Progenitor cell of endocrine pancreas (in vitro differentiated cells): ENCODE measurements at regions not wholly inside any gene's neighbourhood (a gene's known extent, or its start where the extent isn't known, plus 50 kb on each side); places are given as distances from the start of the nearest gene placed in this dataset.

Source experiments
- DNase-seq: peaks from one replicate; pipeline ENCODE4 v3.0.0; 2021; ENCODE audit warnings: low spot score; ENCODE audit not compliant: unreplicated experiment
- H3K27ac Mint-ChIP-seq: 2 replicates; pipeline ENCODE4 v1.8.0; 2021; ENCODE audit warnings: mild to moderate bottlenecking, moderate library complexity, mixed read lengths
- H3K27me3 Mint-ChIP-seq: 2 replicates; pipeline ENCODE4 v1.8.0; 2021; ENCODE audit warnings: mixed read lengths
- H3K36me3 Mint-ChIP-seq: 2 replicates; pipeline ENCODE4 v1.8.0; 2022; ENCODE audit warnings: mixed read lengths; ENCODE audit not compliant: insufficient read depth
- H3K4me1 Mint-ChIP-seq: 2 replicates; pipeline ENCODE4 v1.8.0; 2021; ENCODE audit warnings: low read depth, mixed read lengths
- H3K4me3 Mint-ChIP-seq: 2 replicates; pipeline ENCODE4 v1.8.0; 2021; ENCODE audit warnings: low read depth, mild to moderate bottlenecking, moderate library complexity, mixed read lengths
- H3K9me3 Mint-ChIP-seq: 2 replicates; pipeline ENCODE4 v1.8.0; 2021; ENCODE audit warnings: low read depth, mixed read lengths
- TF ChIP-seq, protein P1 (sequence below): fragments of 200-600 bp; sonication (generic); IDR thresholded peaks from one replicate; pipeline ENCODE4 v1.5.0; 2021; ENCODE audit warnings: antibody characterized with exemption, mild to moderate bottlenecking; ENCODE audit not compliant: unreplicated experiment

DNA sequence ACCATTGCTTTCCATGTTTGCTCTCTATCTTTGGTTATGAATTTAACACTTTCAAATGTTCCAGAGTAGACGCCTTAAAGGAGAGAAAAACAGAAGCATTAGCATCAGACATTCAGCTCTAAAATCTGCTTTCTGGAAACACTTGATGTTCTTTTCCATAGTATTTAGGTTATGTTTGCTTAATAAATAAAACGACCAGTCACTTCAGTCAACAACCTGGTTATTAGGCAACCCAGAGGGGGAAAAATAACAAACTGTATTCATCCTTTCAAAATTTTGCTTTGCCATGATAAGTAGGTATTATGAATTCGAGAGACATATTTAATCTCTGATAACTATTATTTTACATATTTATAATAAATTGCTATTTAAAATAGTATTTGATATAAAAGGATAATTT, 1044.7 kb downstream of the CDH9 start:
- no peak overlapping the region for H3K4me3 Mint-ChIP-seq
- H3K9me3 Mint-ChIP-seq = no peaks in the 10 kb centered on the region
- TF ChIP-seq, protein P1, sequence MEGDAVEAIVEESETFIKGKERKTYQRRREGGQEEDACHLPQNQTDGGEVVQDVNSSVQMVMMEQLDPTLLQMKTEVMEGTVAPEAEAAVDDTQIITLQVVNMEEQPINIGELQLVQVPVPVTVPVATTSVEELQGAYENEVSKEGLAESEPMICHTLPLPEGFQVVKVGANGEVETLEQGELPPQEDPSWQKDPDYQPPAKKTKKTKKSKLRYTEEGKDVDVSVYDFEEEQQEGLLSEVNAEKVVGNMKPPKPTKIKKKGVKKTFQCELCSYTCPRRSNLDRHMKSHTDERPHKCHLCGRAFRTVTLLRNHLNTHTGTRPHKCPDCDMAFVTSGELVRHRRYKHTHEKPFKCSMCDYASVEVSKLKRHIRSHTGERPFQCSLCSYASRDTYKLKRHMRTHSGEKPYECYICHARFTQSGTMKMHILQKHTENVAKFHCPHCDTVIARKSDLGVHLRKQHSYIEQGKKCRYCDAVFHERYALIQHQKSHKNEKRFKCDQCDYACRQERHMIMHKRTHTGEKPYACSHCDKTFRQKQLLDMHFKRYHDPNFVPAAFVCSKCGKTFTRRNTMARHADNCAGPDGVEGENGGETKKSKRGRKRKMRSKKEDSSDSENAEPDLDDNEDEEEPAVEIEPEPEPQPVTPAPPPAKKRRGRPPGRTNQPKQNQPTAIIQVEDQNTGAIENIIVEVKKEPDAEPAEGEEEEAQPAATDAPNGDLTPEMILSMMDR = no peak

DNA sequence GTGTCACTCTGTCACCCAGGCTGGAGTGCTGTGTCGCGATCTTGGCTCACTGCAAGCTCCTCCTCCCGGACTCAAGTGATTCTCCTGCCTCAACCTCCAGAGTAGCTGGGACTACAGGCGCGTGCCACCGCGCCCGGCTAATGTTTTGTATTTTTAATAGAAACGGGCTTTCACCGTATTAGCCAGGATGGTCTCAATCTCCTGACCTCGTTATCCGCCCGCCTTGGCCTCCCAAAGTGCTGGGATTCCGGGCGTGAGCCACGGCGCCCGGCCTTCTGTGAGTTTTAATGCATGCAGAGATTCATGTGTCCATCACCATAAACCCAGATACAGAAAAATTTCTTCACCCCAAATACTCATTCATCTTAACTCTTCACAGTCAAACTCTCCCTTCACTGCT, 1046.7 kb downstream of the CDH9 start:
- H3K27me3 Mint-ChIP-seq = no peaks in the 10 kb centered on the region
- no peak overlapping the region for H3K4me3 Mint-ChIP-seq
- H3K4me1 Mint-ChIP-seq = no peaks in the 10 kb centered on the region
- DNase-seq = no peak
- H3K27ac Mint-ChIP-seq = no peak overlapping the region
- no peaks in the 10 kb centered on the region for H3K9me3 Mint-ChIP-seq
- H3K36me3 Mint-ChIP-seq = no peaks in the 10 kb centered on the region
- TF ChIP-seq, protein P1 = no peak

More for the DNA sequence above, 1044.7 kb downstream of the CDH9 start:
- Mint-ChIP-seq H3K27me3 (no peaks in the 10 kb centered on the region), H3K27ac (no peak overlapping the region), H3K4me1 (no peaks in the 10 kb centered on the region), H3K36me3 (no peaks in the 10 kb centered on the region)
- no peak for DNase-seq

DNA sequence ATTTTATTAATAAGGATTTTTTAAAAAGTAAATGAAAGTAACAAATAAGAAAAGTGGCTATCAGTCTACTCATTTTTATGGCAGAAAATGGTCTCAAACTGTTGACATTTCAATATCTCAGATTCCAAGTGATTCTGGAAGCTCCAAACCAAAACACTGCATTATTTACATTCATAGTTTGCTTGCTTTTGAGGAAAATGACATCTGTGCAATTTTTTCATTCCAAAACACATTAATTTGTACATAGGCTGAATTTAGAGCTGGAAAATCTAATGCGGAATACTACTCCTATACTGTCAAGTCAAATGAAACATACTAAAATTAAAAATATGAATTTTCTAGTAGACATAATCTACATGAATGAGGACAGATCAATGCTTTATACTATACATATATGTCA, 1047.6 kb downstream of the CDH9 start:
- Mint-ChIP-seq H3K27me3 (no peaks in the 10 kb centered on the region), H3K4me1 (no peaks in the 10 kb centered on the region), H3K27ac (no peak overlapping the region), H3K4me3 (no peak overlapping the region), H3K36me3 (no peaks in the 10 kb centered on the region), H3K9me3 (no peaks in the 10 kb centered on the region)
- TF ChIP-seq, protein P1 = no peak
- DNase-seq = no peak

DNA sequence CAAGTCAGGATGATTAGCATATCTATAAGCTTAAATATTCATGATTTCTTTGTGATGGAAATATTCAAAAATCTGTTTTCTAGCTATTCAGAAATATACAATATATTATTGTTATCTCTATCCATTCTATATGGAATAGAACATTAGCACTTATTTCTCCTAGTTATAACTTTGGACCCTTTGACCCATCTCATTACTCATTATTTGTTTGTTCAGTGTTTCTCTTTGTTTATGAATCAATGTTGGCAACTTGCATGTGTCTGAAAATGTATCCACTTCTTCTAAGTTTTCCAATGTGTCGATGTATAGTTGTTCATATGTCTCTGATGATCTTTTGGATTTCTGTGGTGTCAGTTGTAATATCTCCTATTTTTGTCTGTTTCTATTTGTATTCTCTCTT, 1059.3 kb downstream of the CDH9 start:
- DNase-seq = no peak
- Mint-ChIP-seq H3K36me3 (peaks cover 1% of the 10 kb centered on the region), H3K4me1 (peaks cover 1% of the 10 kb centered on the region), H3K9me3 (peaks cover 16% of the 10 kb centered on the region), H3K27ac (no peak overlapping the region), H3K4me3 (no peak overlapping the region), H3K27me3 (no peaks in the 10 kb centered on the region)
- TF ChIP-seq, protein P1 = no peak

DNA sequence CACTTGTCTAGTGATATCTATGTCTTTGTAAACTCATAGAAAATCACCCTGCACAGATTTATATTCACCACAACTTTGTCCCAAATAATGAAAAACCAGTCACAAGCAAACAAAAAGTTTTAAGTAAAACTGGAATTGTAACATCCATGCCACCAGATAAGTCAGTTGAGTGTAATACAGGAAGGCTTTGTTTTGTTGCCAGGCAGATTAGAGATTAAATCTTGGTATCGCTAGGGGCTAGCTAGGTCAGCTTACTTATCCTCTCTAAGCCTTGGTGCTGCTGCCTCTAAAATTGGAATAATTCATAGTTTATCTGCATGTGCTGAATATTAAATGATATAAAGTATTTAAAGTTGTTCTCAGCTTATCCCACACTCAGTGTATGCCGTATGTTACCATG, 1062.5 kb downstream of the CDH9 start:
- Mint-ChIP-seq H3K36me3 (peaks cover 1% of the 10 kb centered on the region), H3K27me3 (no peaks in the 10 kb centered on the region), H3K9me3 (peaks cover 16% of the 10 kb centered on the region), H3K27ac (no peak overlapping the region), H3K4me3 (no peak overlapping the region), H3K4me1 (peaks cover 1% of the 10 kb centered on the region)
- no peak for DNase-seq
- TF ChIP-seq, protein P1 = no peak
